Breast epithelium (tissue), 3 donors: ENCODE measurements at regions not wholly inside any gene's neighbourhood (a gene's known extent, or its start where the extent isn't known, plus 50 kb on each side); places are given as distances from the start of the nearest gene placed in this dataset.

Experiments used
- CTCF ChIP-seq, 3 donors: fragments of 450-650 bp; IDR thresholded peaks; one replicate each; pipeline ENCODE4 v1.5.1; 2016 to 2017; ENCODE audit warnings: antibody characterized with exemption in 3 of 3, mild to moderate bottlenecking in 3 of 3, moderate library complexity in 3 of 3
- POLR2A ChIP-seq: fragments of 450-650 bp; IDR thresholded peaks from one replicate; pipeline ENCODE4 v1.6.1; 2016; ENCODE audit warnings: antibody characterized with exemption, mild to moderate bottlenecking, moderate library complexity

GRCh38 chr9:32866273-32866672, 82.9 kb downstream of the TMEM215 start:
- TF ChIP-seq CTCF (IDR thresholded peaks at IDR 0.05) (no peak), POLR2A (no peak)
